Activated CD8-positive, alpha-beta T cell treated with anti-CD3 and anti-CD28 coated beads for 36 hours (primary cell): ENCODE measurements at regions not wholly inside any gene's neighbourhood (a gene's known extent, or its start where the extent isn't known, plus 50 kb on each side); places are given as distances from the start of the nearest gene placed in this dataset.
"Not testable (repeated sequence)": the region's sequence is repeated elsewhere in the genome, so short reads cannot be mapped to it uniquely, and the experiment has no call there.

Experiments used
- ATAC-seq: fragments of 200-7000 bp; cut with Tn5 transposase; one replicate; pipeline ENCODE4 v1.10.0; 2021; ENCODE audit warnings: mild to moderate bottlenecking, moderate library complexity
- CTCF ChIA-PET: fragments of 350-600 bp; sonication (Branson Sonifier 250); formaldehyde crosslinking; loops from one replicate; lab custom pipeline; 2021; ENCODE audit warnings: antibody characterized with exemption; lab: Charles Lee
- POLR2A ChIA-PET: fragments of 350-600 bp; sonication (Branson Sonifier 250); formaldehyde crosslinking; loops from one replicate; lab custom pipeline; 2021; ENCODE audit warnings: antibody characterized with exemption; lab: Charles Lee
- DNase-seq: peaks from one replicate; pipeline ENCODE4 v3.0.0-alpha.2; 2020
- H3K27ac Mint-ChIP-seq: one replicate; pipeline ENCODE4 v1.8.0; 2021; ENCODE audit warnings: mild to moderate bottlenecking, mixed read lengths
- H3K27me3 Mint-ChIP-seq: one replicate; pipeline ENCODE4 v1.8.0; 2021; ENCODE audit warnings: mixed read lengths
- H3K36me3 Mint-ChIP-seq: one replicate; pipeline ENCODE4 v1.8.0; 2021; ENCODE audit warnings: low read depth, mixed read lengths
- H3K4me1 Mint-ChIP-seq: one replicate; pipeline ENCODE4 v1.8.0; 2021; ENCODE audit warnings: low read depth, mixed read lengths
- H3K4me3 Mint-ChIP-seq: one replicate; pipeline ENCODE4 v1.8.0; 2021; ENCODE audit warnings: mild to moderate bottlenecking, moderate library complexity, mixed read lengths
- H3K9me3 Mint-ChIP-seq: one replicate; pipeline ENCODE4 v1.8.0; 2021; ENCODE audit warnings: mixed read lengths
- intact Hi-C: fragments of 100-400 bp; cut with micrococcal nuclease; formaldehyde crosslinking; loops from one replicate; pipeline ENCODE4 v1.10.0; 2022
- TF ChIP-seq, protein P1 (sequence below): fragments of 200-600 bp; IDR thresholded peaks from one replicate; pipeline ENCODE4 v1.8.0; 2022; ENCODE audit warnings: antibody characterized with exemption, mild to moderate bottlenecking

DNA sequence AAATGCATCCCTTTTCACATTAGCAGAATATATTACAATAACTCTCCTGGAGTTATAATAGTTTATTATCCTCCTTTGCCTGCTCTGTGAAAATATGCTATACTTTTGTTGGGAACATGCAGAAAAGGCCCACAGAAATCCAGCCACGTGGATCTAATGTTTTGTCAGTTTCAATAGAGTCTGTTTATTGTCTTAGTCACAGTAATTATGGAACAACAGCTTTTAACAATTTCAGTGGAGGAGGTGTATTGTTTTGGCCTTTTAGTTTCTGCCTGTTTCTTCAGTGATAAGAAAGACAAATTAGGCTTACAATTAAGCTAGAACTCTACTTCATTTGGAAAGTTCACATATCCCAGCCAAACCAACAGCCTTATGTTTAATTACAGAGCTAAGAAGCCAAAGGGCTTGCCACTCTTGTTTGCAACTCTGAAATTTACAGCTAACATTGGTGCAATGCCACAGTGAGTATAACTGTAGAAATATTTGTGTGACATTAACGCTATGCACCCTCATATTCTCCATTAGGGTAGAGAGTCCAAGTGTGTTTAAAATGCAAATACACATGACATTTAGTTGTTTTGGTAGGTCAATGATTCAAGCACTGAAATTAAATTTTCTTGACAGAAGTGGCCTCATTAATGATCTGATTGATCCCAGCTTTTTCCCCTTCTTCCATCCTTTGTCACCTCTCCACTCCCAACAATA lies 175.8 kb downstream of the USP46 start:
- POLR2A ChIA-PET, result no interaction called here
- peaks cover 12% of the 10 kb centered on the region for H3K27me3 Mint-ChIP-seq
- TF ChIP-seq, protein P1, sequence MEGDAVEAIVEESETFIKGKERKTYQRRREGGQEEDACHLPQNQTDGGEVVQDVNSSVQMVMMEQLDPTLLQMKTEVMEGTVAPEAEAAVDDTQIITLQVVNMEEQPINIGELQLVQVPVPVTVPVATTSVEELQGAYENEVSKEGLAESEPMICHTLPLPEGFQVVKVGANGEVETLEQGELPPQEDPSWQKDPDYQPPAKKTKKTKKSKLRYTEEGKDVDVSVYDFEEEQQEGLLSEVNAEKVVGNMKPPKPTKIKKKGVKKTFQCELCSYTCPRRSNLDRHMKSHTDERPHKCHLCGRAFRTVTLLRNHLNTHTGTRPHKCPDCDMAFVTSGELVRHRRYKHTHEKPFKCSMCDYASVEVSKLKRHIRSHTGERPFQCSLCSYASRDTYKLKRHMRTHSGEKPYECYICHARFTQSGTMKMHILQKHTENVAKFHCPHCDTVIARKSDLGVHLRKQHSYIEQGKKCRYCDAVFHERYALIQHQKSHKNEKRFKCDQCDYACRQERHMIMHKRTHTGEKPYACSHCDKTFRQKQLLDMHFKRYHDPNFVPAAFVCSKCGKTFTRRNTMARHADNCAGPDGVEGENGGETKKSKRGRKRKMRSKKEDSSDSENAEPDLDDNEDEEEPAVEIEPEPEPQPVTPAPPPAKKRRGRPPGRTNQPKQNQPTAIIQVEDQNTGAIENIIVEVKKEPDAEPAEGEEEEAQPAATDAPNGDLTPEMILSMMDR, result no peak
- DNase-seq (no peak), ATAC-seq (no peak)
- H3K4me1 Mint-ChIP-seq, result no peaks in the 10 kb centered on the region
- intact Hi-C loops, result no loop called here
- CTCF ChIA-PET, result no interaction called here
- no peaks in the 10 kb centered on the region for H3K36me3 Mint-ChIP-seq
- no peak overlapping the region for H3K27ac Mint-ChIP-seq
- H3K9me3 Mint-ChIP-seq, result peaks cover 2% of the 10 kb centered on the region
- H3K4me3 Mint-ChIP-seq, result no peak overlapping the region

DNA sequence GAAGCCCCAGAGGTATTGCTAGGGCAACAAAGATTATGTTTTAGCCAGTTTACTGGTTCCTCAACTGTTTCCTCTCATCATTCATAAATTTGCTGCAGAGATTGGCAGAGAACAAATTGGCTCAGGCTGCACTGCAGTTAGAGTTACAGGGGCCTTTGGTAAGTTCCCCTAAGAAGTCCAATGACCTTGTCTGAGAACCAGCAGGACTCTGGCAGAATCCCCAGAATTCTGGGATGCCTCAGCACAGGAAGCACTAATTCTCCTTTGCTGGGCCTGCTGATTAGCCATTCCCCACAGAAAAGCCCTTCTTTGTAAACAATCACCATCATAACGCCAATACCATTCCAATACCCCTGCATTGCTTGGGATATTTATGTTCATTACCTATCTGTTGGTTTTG lies 151.3 kb downstream of the USP46 start:
- POLR2A ChIA-PET, result no interaction called here
- DNase-seq, result no peak
- TF ChIP-seq, protein P1, result no peak
- Mint-ChIP-seq H3K36me3 (no peaks in the 10 kb centered on the region), H3K27me3 (peaks cover 5% of the 10 kb centered on the region), H3K4me1 (no peaks in the 10 kb centered on the region), H3K4me3 (no peak overlapping the region), H3K27ac (no peak overlapping the region), H3K9me3 (no peaks in the 10 kb centered on the region)
- intact Hi-C loops, result no loop called here
- CTCF ChIA-PET, result no interaction called here
- no peak for ATAC-seq

DNA sequence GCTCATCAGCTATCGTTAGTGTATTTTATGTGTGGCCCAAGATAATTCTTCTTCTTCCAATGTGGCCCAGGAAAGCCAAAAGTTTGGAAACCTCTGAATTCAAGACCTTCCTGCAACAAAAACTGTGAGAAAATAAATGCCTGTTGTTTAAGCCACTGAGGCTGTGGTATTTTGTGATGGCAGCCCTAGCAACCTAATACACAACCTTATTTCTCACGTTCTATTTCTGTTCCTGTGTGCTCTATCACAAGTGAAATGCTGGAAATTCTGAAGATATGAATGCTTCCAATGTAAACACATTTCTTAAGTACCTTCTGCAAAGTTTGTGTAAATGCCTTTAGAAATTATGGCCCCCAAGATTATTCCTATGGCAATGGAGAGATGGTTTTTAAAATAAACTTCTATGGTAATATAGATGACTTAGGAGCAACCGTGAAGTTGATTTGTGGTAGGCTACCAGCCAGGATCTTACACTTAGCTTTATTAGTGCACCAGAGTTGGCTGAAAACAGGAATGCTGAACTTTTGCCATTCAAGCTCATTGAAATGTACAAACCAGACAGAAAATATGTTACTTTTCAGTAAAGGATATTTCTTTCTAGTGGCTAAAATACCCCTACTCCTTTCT lies 148.0 kb downstream of the USP46 start:
- Mint-ChIP-seq H3K36me3 (no peaks in the 10 kb centered on the region), H3K27me3 (peaks cover 7% of the 10 kb centered on the region), H3K4me1 (no peaks in the 10 kb centered on the region), H3K9me3 (no peaks in the 10 kb centered on the region), H3K4me3 (no peak overlapping the region), H3K27ac (no peak overlapping the region)
- TF ChIP-seq, protein P1, result no peak
- POLR2A ChIA-PET, result no interaction called here
- intact Hi-C loops, result no loop called here
- ATAC-seq (no peak), DNase-seq (no peak)
- CTCF ChIA-PET, result no interaction called here

DNA sequence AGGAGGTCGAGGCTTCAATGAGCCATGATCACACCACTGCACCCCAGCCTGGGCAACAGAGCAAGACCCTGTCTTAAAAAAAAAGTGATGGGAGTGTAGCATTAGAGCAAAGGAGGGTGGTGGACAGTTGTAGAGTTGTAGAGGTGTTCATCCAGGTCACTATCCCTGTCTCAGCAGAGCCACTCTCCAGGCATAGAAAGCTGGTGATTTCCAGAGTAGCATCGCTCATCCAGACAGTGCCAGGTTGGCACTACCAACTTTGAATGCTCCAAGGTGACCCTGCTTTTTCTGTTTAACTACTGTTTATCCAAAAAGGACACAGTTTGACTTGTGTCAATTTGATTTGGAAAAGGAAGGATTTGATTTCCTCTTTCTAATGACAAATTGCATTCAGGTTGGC lies 147.3 kb downstream of the USP46 start:
- Mint-ChIP-seq H3K4me1 (no peaks in the 10 kb centered on the region), H3K27ac (no peak overlapping the region)

DNA sequence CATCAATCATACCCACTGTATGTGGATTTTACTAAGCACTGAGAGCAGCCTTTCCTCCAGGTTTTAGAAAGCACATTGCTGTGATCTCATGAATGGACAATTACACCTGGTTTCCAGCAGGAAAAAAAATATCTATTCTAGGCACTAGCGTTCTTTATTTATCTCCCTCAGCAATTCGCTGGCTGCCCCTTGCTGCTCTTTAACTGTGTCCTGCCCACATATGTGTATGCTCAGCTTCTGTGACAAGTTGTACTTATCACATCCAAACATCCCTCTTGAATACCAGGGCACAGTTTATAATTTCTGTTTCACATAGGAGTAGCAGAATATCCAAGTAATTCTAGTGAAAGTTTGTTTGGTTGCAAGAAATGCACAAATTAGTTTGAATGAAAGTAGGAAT lies 146.8 kb downstream of the USP46 start:
- DNase-seq, result no peak
- Mint-ChIP-seq H3K4me3 (no peak overlapping the region), H3K27ac (no peak overlapping the region), H3K4me1 (no peaks in the 10 kb centered on the region), H3K36me3 (no peaks in the 10 kb centered on the region), H3K27me3 (peaks cover 4% of the 10 kb centered on the region), H3K9me3 (no peaks in the 10 kb centered on the region)
- no peak for ATAC-seq
- TF ChIP-seq, protein P1, result no peak
- POLR2A ChIA-PET, result no interaction called here
- CTCF ChIA-PET, result interaction anchor here (0.6 kb wide), 1 partner anchor 33 kb away, joined by 3 read pairs; no protein-coding TSS in a partner anchor
- intact Hi-C loops, result no loop called here

More for the DNA sequence above, 147.3 kb downstream of the USP46 start:
- no peak overlapping the region for H3K4me3 Mint-ChIP-seq
- peaks cover 9% of the 10 kb centered on the region for H3K27me3 Mint-ChIP-seq
- no peak for ATAC-seq
- POLR2A ChIA-PET, result no interaction called here
- no peaks in the 10 kb centered on the region for H3K9me3 Mint-ChIP-seq
- no peak for DNase-seq
- intact Hi-C loops, result no loop called here
- TF ChIP-seq, protein P1, result no peak
- CTCF ChIA-PET, result interaction anchor here (0.6 kb wide), 1 partner anchor 33 kb away, joined by 3 read pairs; no protein-coding TSS in a partner anchor
- no peaks in the 10 kb centered on the region for H3K36me3 Mint-ChIP-seq

DNA sequence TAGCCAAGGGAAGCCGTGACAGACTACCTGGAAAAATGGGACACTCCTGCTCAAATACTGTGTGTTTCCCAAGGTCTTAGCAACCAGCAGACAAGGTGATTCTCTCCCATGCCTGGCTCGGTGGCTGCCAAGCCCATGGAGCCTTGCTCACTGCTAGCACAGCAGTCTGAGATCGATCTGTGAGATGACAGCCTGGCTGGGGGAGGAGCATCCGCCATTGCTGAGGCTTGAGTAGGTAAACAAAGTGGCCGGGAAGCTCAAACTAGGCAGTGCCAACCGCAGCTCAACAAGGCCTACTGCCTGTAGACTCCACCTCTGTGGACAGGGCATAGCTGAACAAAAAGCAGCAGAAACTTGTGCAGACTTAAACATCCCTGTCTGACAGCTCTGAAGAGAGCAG lies 137.0 kb downstream of the USP46 start:
- POLR2A ChIA-PET, result not testable (repeated sequence)

More for the DNA sequence above, 137.0 kb downstream of the USP46 start:
- H3K27me3 Mint-ChIP-seq, H3K27ac Mint-ChIP-seq, H3K4me3 Mint-ChIP-seq, H3K4me1 Mint-ChIP-seq, ATAC-seq, DNase-seq, intact Hi-C loops, CTCF ChIA-PET, H3K9me3 Mint-ChIP-seq, H3K36me3 Mint-ChIP-seq: not testable (repeated sequence)
